ENCODE measurements at regions not wholly inside any gene's neighbourhood (a gene's known extent, or its start where the extent isn't known, plus 50 kb on each side); places are given as distances from the start of the nearest gene placed in this dataset.

DNA sequence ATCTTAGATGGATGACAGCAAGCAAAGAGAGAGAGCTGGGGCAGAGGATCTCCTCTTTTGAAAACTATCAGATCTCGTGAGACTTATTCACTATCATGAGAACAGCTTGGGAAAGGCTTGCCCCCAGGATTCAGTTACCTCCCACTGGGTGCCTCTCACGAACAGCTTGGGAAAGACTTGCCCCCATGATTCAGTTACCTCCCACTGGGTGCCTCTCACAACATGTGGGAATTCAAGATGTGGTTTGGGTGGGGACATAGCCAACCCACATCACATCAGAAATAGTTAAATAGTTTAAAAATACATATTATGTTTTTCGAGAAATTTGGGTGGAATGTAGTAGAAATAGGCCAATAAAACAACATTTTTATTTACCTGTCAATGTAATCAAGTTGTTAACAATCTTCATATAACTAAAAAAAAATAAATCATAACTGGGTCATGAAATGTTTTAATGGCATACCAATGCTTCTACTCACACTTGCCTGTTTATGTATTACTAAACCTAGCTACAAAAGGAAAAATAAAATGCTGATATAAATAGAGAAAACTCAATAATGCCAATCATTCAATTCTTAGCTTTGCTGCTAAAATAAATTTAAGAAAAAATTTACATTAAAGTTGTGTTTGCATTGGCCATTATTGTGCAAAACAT lies 608.9 kb downstream of the SUCLG1 start:
- DNase-seq (ENCODE audit: low read depth in 1 of 2, low spot score in 1 of 2) (no peak), FAIRE-seq (no peak), ATAC-seq (no peak)
- POLR2A ChIA-PET, result no interaction called here
- CTCF ChIA-PET, result interaction anchor here (0.8 kb wide), 1 partner anchor 23 kb away, joined by 3 read pairs; no protein-coding TSS in a partner anchor
- Histone ChIP-seq H3K4me2 (no peak overlapping the region), H3K4me3 (no peak overlapping the region), H3K4me1 (no peaks in the 10 kb centered on the region), H3K27ac (no peak overlapping the region), H3K9me3 (peaks cover 3% of the 10 kb centered on the region; the same call in 1 of the 3 replicates)
- WGBS (ENCODE audit: missing lambda C conversion rate), result 3% methylated on average over 3 of the region's 3 CpGs
- TF ChIP-seq JUN (IDR thresholded peaks at IDR 0.05), result no peak
- TF ChIP-seq RNF2 (IDR thresholded peaks at IDR 0.05; ENCODE audit: borderline replicate concordance, low read depth), result no peak
- no peak for TF ChIP-seq RAD21 (conservative IDR thresholded peaks at IDR 0.05 in 1 of 2, IDR thresholded peaks at IDR 0.05 in 1 of 2)
- TF ChIP-seq HOXB5 (CRISPR knock-in tag; IDR thresholded peaks at IDR 0.05), result no peak
- TF ChIP-seq NFE2L2 (conservative IDR thresholded peaks at IDR 0.05; ENCODE audit: low read length), result no peak
- no peak for TF ChIP-seq MAFK (IDR thresholded peaks at IDR 0.05; ENCODE audit: partially characterized antibody)
- TF ChIP-seq KDM5A (IDR thresholded peaks at IDR 0.05), result no peak
- TF ChIP-seq POLR2A (IDR thresholded peaks at IDR 0.05; ENCODE audit: low read length), result no peak
- TF ChIP-seq CBX2 (IDR thresholded peaks at IDR 0.05; ENCODE audit: borderline replicate concordance, low read depth), result no peak
- no peak for TF ChIP-seq FOSL2 (IDR thresholded peaks at IDR 0.05)
- no peak for TF ChIP-seq FOSL2 (CRISPR knock-in tag; IDR thresholded peaks at IDR 0.05)

GRCh38 chr2:83844490-83844889 lies 614.6 kb downstream of the SUCLG1 start:
- no peak overlapping the region for H3K4me2 ChIP-seq
- CTCF ChIA-PET, result no interaction called here
- no peak for FAIRE-seq
- H3K4me3 ChIP-seq, result no peak overlapping the region
- H3K27ac ChIP-seq, result no peak overlapping the region
- DNase-seq (ENCODE audit: low read depth in 1 of 2, low spot score in 1 of 2), result no peak
- no peak for TF ChIP-seq JUN (IDR thresholded peaks at IDR 0.05)
- no peak for TF ChIP-seq RAD21 (conservative IDR thresholded peaks at IDR 0.05 in 1 of 2, IDR thresholded peaks at IDR 0.05 in 1 of 2)
- no peak for TF ChIP-seq ESRRA (IDR thresholded peaks at IDR 0.05; ENCODE audit: borderline replicate concordance, low read length)
- no peak for TF ChIP-seq KDM5A (IDR thresholded peaks at IDR 0.05)
- TF ChIP-seq PBX3 (IDR thresholded peaks at IDR 0.05), result no peak
- no peak for TF ChIP-seq ATOH8 (CRISPR knock-in tag; IDR thresholded peaks at IDR 0.05; ENCODE audit: low read depth)
- TF ChIP-seq, protein P1, sequence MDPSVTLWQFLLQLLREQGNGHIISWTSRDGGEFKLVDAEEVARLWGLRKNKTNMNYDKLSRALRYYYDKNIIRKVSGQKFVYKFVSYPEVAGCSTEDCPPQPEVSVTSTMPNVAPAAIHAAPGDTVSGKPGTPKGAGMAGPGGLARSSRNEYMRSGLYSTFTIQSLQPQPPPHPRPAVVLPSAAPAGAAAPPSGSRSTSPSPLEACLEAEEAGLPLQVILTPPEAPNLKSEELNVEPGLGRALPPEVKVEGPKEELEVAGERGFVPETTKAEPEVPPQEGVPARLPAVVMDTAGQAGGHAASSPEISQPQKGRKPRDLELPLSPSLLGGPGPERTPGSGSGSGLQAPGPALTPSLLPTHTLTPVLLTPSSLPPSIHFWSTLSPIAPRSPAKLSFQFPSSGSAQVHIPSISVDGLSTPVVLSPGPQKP (IDR thresholded peaks at IDR 0.05; ENCODE audit: low read depth, low read length), result no peak
- no peak for TF ChIP-seq NPAS2 (CRISPR knock-in tag; IDR thresholded peaks at IDR 0.05; ENCODE audit: borderline replicate concordance)
- no peak for TF ChIP-seq BHLHE40 (IDR thresholded peaks at IDR 0.05; ENCODE audit: low read depth, low read length)
- TF ChIP-seq PHF8 (IDR thresholded peaks at IDR 0.05; ENCODE audit: borderline replicate concordance, low read depth), result no peak
- TF ChIP-seq MAZ (IDR thresholded peaks at IDR 0.05; ENCODE audit: borderline replicate concordance, low read depth, low read length), result no peak
- TF ChIP-seq, protein P2, sequence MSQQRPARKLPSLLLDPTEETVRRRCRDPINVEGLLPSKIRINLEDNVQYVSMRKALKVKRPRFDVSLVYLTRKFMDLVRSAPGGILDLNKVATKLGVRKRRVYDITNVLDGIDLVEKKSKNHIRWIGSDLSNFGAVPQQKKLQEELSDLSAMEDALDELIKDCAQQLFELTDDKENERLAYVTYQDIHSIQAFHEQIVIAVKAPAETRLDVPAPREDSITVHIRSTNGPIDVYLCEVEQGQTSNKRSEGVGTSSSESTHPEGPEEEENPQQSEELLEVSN (IDR thresholded peaks at IDR 0.05; ENCODE audit: borderline replicate concordance, low read depth), result no peak
- TF ChIP-seq KDM1A (IDR thresholded peaks at IDR 0.05; ENCODE audit: low read depth), result no peak
- TF ChIP-seq SREBF2 (IDR thresholded peaks at IDR 0.05), result no peak
- ATAC-seq, result no peak
- no peaks in the 10 kb centered on the region for H3K9me3 ChIP-seq
- POLR2A ChIA-PET, result no interaction called here
- 0% methylated on average over 2 of the region's 2 CpGs for WGBS (ENCODE audit: missing lambda C conversion rate)
- H3K4me1 ChIP-seq, result no peaks in the 10 kb centered on the region
